ENCODE measurements at regions not wholly inside any gene's neighbourhood (a gene's known extent, or its start where the extent isn't known, plus 50 kb on each side); places are given as distances from the start of the nearest gene placed in this dataset.

GRCh38 chr7:25926009-25926408 is 226.0 kb upstream of the NFE2L3 start:
- H3K27me3 ChIP-seq: no peaks in the 10 kb centered on the region
- no peak overlapping the region for H3K4me3 ChIP-seq
- H3K27ac ChIP-seq: no peak overlapping the region
- intact Hi-C loops (cut with DNase I): no loop called here
- H3K36me3 ChIP-seq: no peaks in the 10 kb centered on the region
- 33 to 67% methylated on average over 7 of the region's 7 CpGs for WGBS, 2 donors
- peaks cover 0 to 3% (median 0%) of the 10 kb centered on the region in 4 donors for H3K9me3 ChIP-seq
- no peak for TF ChIP-seq CTCF (IDR thresholded peaks at IDR 0.05)
- no peak for TF ChIP-seq POLR2AphosphoS5 (IDR thresholded peaks at IDR 0.05)
- no peak for TF ChIP-seq POLR2A (IDR thresholded peaks at IDR 0.05)
- no peak for DNase-seq
- no peaks in the 10 kb centered on the region for H3K4me1 ChIP-seq

GRCh38 chr7:25926451-25926850 is 225.5 kb upstream of the NFE2L3 start:
- TF ChIP-seq POLR2A (IDR thresholded peaks at IDR 0.05): no peak
- no peak for TF ChIP-seq POLR2AphosphoS5 (IDR thresholded peaks at IDR 0.05)
- no peak for TF ChIP-seq CTCF (IDR thresholded peaks at IDR 0.05)
- no peak overlapping the region for H3K27ac ChIP-seq
- 75 to 80% methylated on average over 2 of the region's 2 CpGs for WGBS, 2 donors

GRCh38 chr7:25926891-25927625 is 224.9 kb upstream of the NFE2L3 start:
- 83 to 89% methylated on average over 7 of the region's 7 CpGs for WGBS, 2 donors
- intact Hi-C loops (cut with DNase I): no loop called here
- H3K4me1 ChIP-seq: no peaks in the 10 kb centered on the region
- TF ChIP-seq CTCF (IDR thresholded peaks at IDR 0.05) (no peak), EP300 (IDR thresholded peaks at IDR 0.05) (no peak), POLR2A (IDR thresholded peaks at IDR 0.05) (no peak), POLR2AphosphoS5 (IDR thresholded peaks at IDR 0.05) (no peak)
- H3K9me3 ChIP-seq: peaks cover 0 to 3% (median 0%) of the 10 kb centered on the region in 4 donors
- DNase-seq: no peak
- H3K36me3 ChIP-seq: no peaks in the 10 kb centered on the region
- no peak overlapping the region for H3K4me3 ChIP-seq
- no peak overlapping the region for H3K27ac ChIP-seq
- H3K27me3 ChIP-seq: no peaks in the 10 kb centered on the region

More at GRCh38 chr7:25926451-25926850, 225.5 kb upstream of the NFE2L3 start:
- Histone ChIP-seq H3K9me3 (peaks cover 0 to 3% (median 0%) of the 10 kb centered on the region in 4 donors), H3K4me1 (no peaks in the 10 kb centered on the region), H3K27me3 (no peaks in the 10 kb centered on the region), H3K36me3 (no peaks in the 10 kb centered on the region), H3K4me3 (no peak overlapping the region)
- no peak for DNase-seq
- intact Hi-C loops (cut with DNase I): no loop called here

- intact Hi-C loops (cut with DNase I): no loop called here
- no peak for DNase-seq
- Histone ChIP-seq H3K27ac (no peak overlapping the region), H3K9me3 (peaks cover 0 to 3% (median 0%) of the 10 kb centered on the region in 4 donors), H3K36me3 (no peaks in the 10 kb centered on the region), H3K4me1 (no peaks in the 10 kb centered on the region), H3K27me3 (no peaks in the 10 kb centered on the region), H3K4me3 (no peak overlapping the region)
- 93 to 97% methylated on average over 4 of the region's 4 CpGs for WGBS, 2 donors
- no peak for TF ChIP-seq EP300 (IDR thresholded peaks at IDR 0.05)
- TF ChIP-seq POLR2A (IDR thresholded peaks at IDR 0.05): no peak
- TF ChIP-seq CTCF (IDR thresholded peaks at IDR 0.05): no peak
- no peak for TF ChIP-seq POLR2AphosphoS5 (IDR thresholded peaks at IDR 0.05)
These were observed 224.4 kb upstream of the NFE2L3 start for GRCh38 chr7:25927626-25927978.

Measured in sigmoid colon (tissue), 6 donors.